ENCODE measurements at regions not wholly inside any gene's neighbourhood (a gene's known extent, or its start where the extent isn't known, plus 50 kb on each side); places are given as distances from the start of the nearest gene placed in this dataset.
"Not testable (repeated sequence)": the region's sequence is repeated elsewhere in the genome, so short reads cannot be mapped to it uniquely, and the experiment has no call there.

- Histone ChIP-seq H3K27me3 (no peaks in the 10 kb centered on the region), H3K27ac (no peak overlapping the region), H3K4me1 (no peaks in the 10 kb centered on the region), H3K36me3 (ENCODE audit: low read depth, missing control alignments) (no peaks in the 10 kb centered on the region), H3K9me3 (no peaks in the 10 kb centered on the region), H3K4me3 (no peak overlapping the region)
- intact Hi-C loops (cut with DNase I; ENCODE audit: low total_unique reads): no loop called here
- no peak for TF ChIP-seq POLR2A (IDR thresholded peaks at IDR 0.05)
- WGBS, 2 donors: 82 to 83% methylated on average over 12 of the region's 12 CpGs
- no peak for DNase-seq
Measured at GRCh38 chr2:47697000-47697601, 85.8 kb upstream of the MSH6 start.

GRCh38 chr2:47696478-47696831, 86.5 kb upstream of the MSH6 start:
- WGBS, 2 donors: 54 to 74% methylated on average over 1 of the region's 1 CpG
- intact Hi-C loops (cut with DNase I; ENCODE audit: low total_unique reads): no loop called here

GRCh38 chr2:47695800-47696477, 87.0 kb upstream of the MSH6 start:
- H3K27ac ChIP-seq: no peak overlapping the region
- DNase-seq: no peak
- H3K36me3 ChIP-seq (ENCODE audit: low read depth, missing control alignments): no peaks in the 10 kb centered on the region
- H3K4me3 ChIP-seq: no peak overlapping the region
- H3K4me1 ChIP-seq: no peaks in the 10 kb centered on the region
- TF ChIP-seq CTCF (IDR thresholded peaks at IDR 0.05) (no peak), POLR2A (IDR thresholded peaks at IDR 0.05) (no peak)
- H3K9me3 ChIP-seq: no peaks in the 10 kb centered on the region
- intact Hi-C loops (cut with DNase I; ENCODE audit: low total_unique reads): no loop called here
- H3K27me3 ChIP-seq: no peaks in the 10 kb centered on the region
- WGBS, 2 donors: 60 to 64% methylated on average over 12 of the region's 12 CpGs

More at GRCh38 chr2:47696478-47696831, 86.5 kb upstream of the MSH6 start:
- Histone ChIP-seq H3K4me3 (no peak overlapping the region), H3K4me1 (no peaks in the 10 kb centered on the region), H3K36me3 (ENCODE audit: low read depth, missing control alignments) (no peaks in the 10 kb centered on the region), H3K27me3 (no peaks in the 10 kb centered on the region), H3K9me3 (no peaks in the 10 kb centered on the region), H3K27ac (no peak overlapping the region)
- TF ChIP-seq POLR2A (IDR thresholded peaks at IDR 0.05) (no peak), CTCF (IDR thresholded peaks at IDR 0.05) (no peak)
- DNase-seq: no peak

DNA sequence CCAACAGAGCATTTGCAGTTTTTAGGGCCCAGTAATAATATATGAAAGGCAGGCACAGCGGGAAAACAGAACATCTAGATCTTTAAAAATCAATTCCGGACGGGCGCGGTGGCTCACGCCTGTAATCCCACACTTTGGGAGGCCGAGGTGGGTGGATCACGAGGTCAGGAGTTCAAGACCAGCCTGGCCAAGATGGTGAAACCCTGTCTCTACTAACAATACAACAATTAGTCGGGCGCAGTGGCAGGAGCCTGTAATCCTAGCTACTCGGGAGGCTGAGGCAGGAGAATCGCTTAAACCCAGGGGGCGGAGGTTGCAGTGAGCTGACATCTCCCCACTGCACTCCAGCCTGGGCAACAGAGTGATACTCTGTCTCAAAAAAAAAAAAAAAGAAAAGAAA, 88.5 kb upstream of the MSH6 start:
- H3K9me3 ChIP-seq; H3K27me3 ChIP-seq; H3K4me1 ChIP-seq; H3K36me3 ChIP-seq (ENCODE audit: low read depth, missing control alignments); H3K4me3 ChIP-seq; DNase-seq; H3K27ac ChIP-seq; intact Hi-C loops (cut with DNase I; ENCODE audit: low total_unique reads): not testable (repeated sequence)
- WGBS, 2 donors: 89 to 90% methylated on average over 13 of the region's 13 CpGs

- H3K4me3 ChIP-seq; DNase-seq; intact Hi-C loops (cut with DNase I; ENCODE audit: low total_unique reads); H3K36me3 ChIP-seq (ENCODE audit: low read depth, missing control alignments); H3K27ac ChIP-seq; H3K27me3 ChIP-seq; H3K4me1 ChIP-seq; H3K9me3 ChIP-seq: not testable (repeated sequence)
- 79 to 85% methylated on average over 28 to 44 of the region's 44 CpGs for WGBS, 2 donors
Measured at GRCh38 chr2:47690706-47691325, 92.1 kb upstream of the MSH6 start.

DNA sequence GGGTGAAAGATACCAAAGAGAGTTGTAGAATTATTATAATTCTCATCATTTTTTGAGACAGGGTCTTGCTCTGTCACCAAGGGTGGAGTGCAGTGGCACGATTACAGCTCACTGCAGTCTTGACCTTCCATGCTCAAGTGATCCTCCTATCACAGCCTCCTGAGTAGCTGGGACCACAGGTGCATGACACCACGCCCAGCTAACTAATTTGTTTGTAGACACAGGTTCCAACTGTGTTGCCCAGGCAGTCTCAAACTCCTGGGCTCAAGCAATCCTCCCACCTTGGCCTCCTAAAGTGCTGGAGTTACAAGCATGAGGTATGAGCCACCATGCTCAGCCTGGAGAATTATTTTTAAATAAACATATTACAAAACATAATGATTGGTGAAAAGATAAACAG, 92.8 kb upstream of the MSH6 start:
- intact Hi-C loops (cut with DNase I; ENCODE audit: low total_unique reads): no loop called here
- WGBS, 2 donors: 82 to 90% methylated on average over 2 of the region's 2 CpGs
- DNase-seq: no peak
- Histone ChIP-seq H3K36me3 (ENCODE audit: low read depth, missing control alignments) (no peaks in the 10 kb centered on the region), H3K9me3 (no peaks in the 10 kb centered on the region), H3K27ac (no peak overlapping the region), H3K4me3 (no peak overlapping the region), H3K4me1 (no peaks in the 10 kb centered on the region), H3K27me3 (no peaks in the 10 kb centered on the region)
- TF ChIP-seq CTCF (IDR thresholded peaks at IDR 0.05) (no peak), POLR2A (IDR thresholded peaks at IDR 0.05) (no peak)

DNA sequence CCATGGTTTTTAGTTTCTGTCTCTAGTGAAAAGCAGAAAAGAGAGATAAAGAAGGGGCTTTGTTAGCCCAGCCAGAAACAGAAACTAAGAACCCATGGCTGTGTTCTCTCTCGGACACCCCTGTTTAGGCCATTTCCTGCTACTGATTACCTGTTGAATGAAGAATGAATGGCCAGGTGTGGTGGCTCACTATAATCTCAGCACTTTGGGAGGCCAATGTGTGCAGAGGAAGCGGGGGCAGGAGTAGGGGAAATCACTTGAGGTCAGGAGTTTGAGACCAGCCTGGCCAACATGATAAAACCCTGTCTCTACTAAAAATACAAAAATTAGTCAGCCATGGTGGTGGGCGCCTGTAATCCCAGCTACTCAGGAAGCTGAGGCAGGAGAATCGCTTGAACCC, 93.8 kb upstream of the MSH6 start:
- WGBS, 2 donors: 86 to 89% methylated on average over 4 of the region's 4 CpGs
- H3K27ac ChIP-seq; H3K9me3 ChIP-seq; H3K4me1 ChIP-seq; H3K27me3 ChIP-seq; intact Hi-C loops (cut with DNase I; ENCODE audit: low total_unique reads); H3K4me3 ChIP-seq; DNase-seq; H3K36me3 ChIP-seq (ENCODE audit: low read depth, missing control alignments): not testable (repeated sequence)

Data from testis (tissue), 2 donors.